H1 (cell line): ENCODE measurements at regions not wholly inside any gene's neighbourhood (a gene's known extent, or its start where the extent isn't known, plus 50 kb on each side); places are given as distances from the start of the nearest gene placed in this dataset.

Experiments used
- CTCF ChIA-PET: fragments of 300-600 bp; sonication (Branson Sonifier 250); formaldehyde crosslinking; loops from one replicate; lab custom pipeline; 2021; ENCODE audit not compliant: partially characterized antibody; lab: Charles Lee
- POLR2A ChIA-PET: fragments of 300-600 bp; sonication (Branson Sonifier 250); formaldehyde crosslinking; loops from one replicate; lab custom pipeline; 2021; ENCODE audit warnings: inconsistent platforms; ENCODE audit not compliant: partially characterized antibody; lab: Charles Lee
- DNase-seq, 2 experiments: peaks; one replicate each; pipeline versions ENCODE4 v3.0.0 to v3.0.0-alpha.2; 2010 to 2022; ENCODE audit warnings: low spot score in 2 of 2, low read depth in 1 of 2, mixed read lengths in 1 of 2
- FAIRE-seq: peaks from 2 replicates; lab custom pipeline; 2011; peaks lifted over from hg19 to GRCh38; lab: Jason Lieb, UNC
- H2AFZ ChIP-seq: 2 replicates; pipeline ENCODE4 v1.8.1; 2012; ENCODE audit warnings: low read length, inconsistent platforms
- H2AK5ac ChIP-seq: 2 replicates; pipeline ENCODE4 v1.6.1; 2013; ENCODE audit warnings: low read depth, low read length
- H2BK120ac ChIP-seq: replicated peaks from 2 replicates; pipeline ENCODE3; 2013; ENCODE audit warnings: low read depth, low read length, inconsistent platforms
- H2BK12ac ChIP-seq: 2 replicates; pipeline ENCODE4 v1.6.1; 2013; ENCODE audit warnings: low read depth, low read length
- H2BK15ac ChIP-seq: 2 replicates; pipeline ENCODE4 v1.6.1; 2013; ENCODE audit warnings: low read length
- H2BK20ac ChIP-seq: 2 replicates; pipeline ENCODE4 v1.6.1; 2013; ENCODE audit warnings: low read length
- H2BK5ac ChIP-seq: 2 replicates; pipeline ENCODE4 v1.6.1; 2013; ENCODE audit warnings: low read depth, low read length
- H3K14ac ChIP-seq: 2 replicates; pipeline ENCODE4 v1.6.1; 2013; ENCODE audit warnings: inconsistent platforms; ENCODE audit not compliant: insufficient read length
- H3K18ac ChIP-seq: 2 replicates; pipeline ENCODE4 v1.6.1; 2013; ENCODE audit warnings: low read length; ENCODE audit errors: extremely low read depth
- H3K23ac ChIP-seq: 2 replicates; pipeline ENCODE4 v1.6.1; 2013; ENCODE audit warnings: inconsistent platforms; ENCODE audit not compliant: insufficient read length
- H3K23me2 ChIP-seq: 2 replicates; pipeline ENCODE4 v1.6.1; 2013; ENCODE audit warnings: low read depth, low read length
- H3K27ac ChIP-seq: 2 replicates; pipeline ENCODE4 v1.6.1; 2011; ENCODE audit warnings: low read depth, low read length, inconsistent platforms
- H3K27me3 ChIP-seq, 4 experiments: replicated peaks in 1 of 4; 1 replicate in 1 of 4; 2 replicates in 3 of 4; pipeline versions ENCODE4 v1.6.1 to v1.8.1; 2011 to 2013; ENCODE audit warnings: low read length in 3 of 4, mild to moderate bottlenecking in 3 of 4, inconsistent platforms in 2 of 4, mixed read lengths in 2 of 4, moderate library complexity in 1 of 4; ENCODE audit not compliant: control insufficient read depth in 3 of 4, insufficient read depth in 3 of 4; ENCODE audit errors: extremely low read depth in 1 of 4
- H3K36me3 ChIP-seq, 4 experiments: 2 replicates each; pipeline versions ENCODE4 v1.6.1 to v1.8.1; 2011 to 2013; ENCODE audit warnings: mild to moderate bottlenecking in 4 of 4, low read length in 3 of 4, moderate library complexity in 2 of 4, control low read depth in 1 of 4, inconsistent platforms in 1 of 4; ENCODE audit not compliant: insufficient read depth in 4 of 4, control insufficient read depth in 2 of 4
- H3K4ac ChIP-seq: replicated peaks from 2 replicates; pipeline ENCODE3; 2013; ENCODE audit warnings: low read length, low read depth, mixed read lengths, inconsistent platforms; ENCODE audit not compliant: insufficient read length
- H3K4me1 ChIP-seq, 4 experiments: replicated peaks in 1 of 4; 1 replicate in 1 of 4; 2 replicates in 3 of 4; pipeline versions ENCODE4 v1.6.1 to v1.8.1; 2011 to 2013; ENCODE audit warnings: low read length in 3 of 4, inconsistent platforms in 2 of 4, mixed read lengths in 1 of 4; ENCODE audit not compliant: insufficient read depth in 4 of 4, control insufficient read depth in 3 of 4
- H3K4me2 ChIP-seq, 2 experiments: 2 replicates each; pipeline versions ENCODE4 v1.6.1 to v1.8.1; 2011 to 2013; ENCODE audit warnings: low read depth in 2 of 2, low read length in 2 of 2, control low read depth in 1 of 2, inconsistent platforms in 1 of 2, mild to moderate bottlenecking in 1 of 2; ENCODE audit not compliant: insufficient read depth in 1 of 2
- H3K4me3 ChIP-seq, 4 experiments: fragments of 200-600, 300-600 bp in 1 of 4; sonication (generic), shearing (Covaris generic), sonication (Bioruptor Twin) in 1 of 4; 2 replicates each; pipeline versions ENCODE4 v1.5.1 to v1.8.1; 2011 to 2016; ENCODE audit warnings: low read length in 4 of 4, low read depth in 3 of 4, control low read depth in 2 of 4, inconsistent platforms in 2 of 4, mild to moderate bottlenecking in 2 of 4, mixed read lengths in 1 of 4, moderate library complexity in 1 of 4; ENCODE audit not compliant: insufficient read depth in 2 of 4; ENCODE audit errors: extremely low read depth in 1 of 4
- H3K56ac ChIP-seq: replicated peaks from 2 replicates; pipeline ENCODE3; 2013; ENCODE audit warnings: low read depth, mild to moderate bottlenecking, mixed read lengths, low read length, inconsistent platforms; ENCODE audit not compliant: insufficient read length
- H3K79me1 ChIP-seq: 2 replicates; pipeline ENCODE4 v1.6.1; 2013; ENCODE audit warnings: low read depth, low read length, control low read depth
- H3K79me2 ChIP-seq, 2 experiments: 2 replicates each; pipeline versions ENCODE4 v1.6.1 to v1.8.1; 2012 to 2013; ENCODE audit warnings: low read length in 2 of 2, mild to moderate bottlenecking in 2 of 2, inconsistent platforms in 1 of 2; ENCODE audit not compliant: insufficient read depth in 2 of 2, control insufficient read depth in 1 of 2
- H3K9ac ChIP-seq, 4 experiments: replicated peaks in 1 of 4; 1 replicate in 1 of 4; 2 replicates in 3 of 4; pipeline versions ENCODE4 v1.6.1 to v1.8.1; 2011 to 2013; ENCODE audit warnings: low read depth in 3 of 4, low read length in 3 of 4, control low read depth in 2 of 4, mild to moderate bottlenecking in 2 of 4, moderate library complexity in 2 of 4, inconsistent platforms in 1 of 4; ENCODE audit errors: extremely low read depth in 1 of 4
- H3K9me3 ChIP-seq, 2 experiments: 2 replicates each; pipeline versions ENCODE4 v1.6.1 to v1.8.1; 2012 to 2013; ENCODE audit warnings: mild to moderate bottlenecking in 2 of 2, moderate library complexity in 2 of 2, control low read depth in 1 of 2, inconsistent platforms in 1 of 2, low read depth in 1 of 2, low read length in 1 of 2, mixed read lengths in 1 of 2; ENCODE audit not compliant: insufficient read depth in 2 of 2
- H4K20me1 ChIP-seq, 2 experiments: replicated peaks in 1 of 2; 2 replicates each; pipeline versions ENCODE3 to v1.8.1; 2011 to 2013; ENCODE audit warnings: inconsistent platforms in 2 of 2, low read length in 2 of 2, mild to moderate bottlenecking in 1 of 2; ENCODE audit not compliant: insufficient read depth in 2 of 2, control insufficient read depth in 1 of 2
- H4K5ac ChIP-seq: 2 replicates; pipeline ENCODE4 v1.6.1; 2013; ENCODE audit warnings: low read length, low read depth, mixed read lengths, inconsistent platforms; ENCODE audit not compliant: insufficient read length
- H4K8ac ChIP-seq: 2 replicates; pipeline ENCODE4 v1.8.0; 2013; ENCODE audit warnings: mild to moderate bottlenecking, moderate library complexity, low read length, inconsistent platforms; ENCODE audit not compliant: insufficient read depth; ENCODE audit errors: extremely low read depth
- H4K91ac ChIP-seq: replicated peaks from 2 replicates; pipeline ENCODE3; 2013; ENCODE audit warnings: low read length, mixed read lengths, inconsistent platforms; ENCODE audit not compliant: insufficient read length
- BCL11A ChIP-seq, 2 experiments: IDR thresholded peaks; one replicate each; pipeline ENCODE4 v1.6.1; 2011; ENCODE audit warnings: low read depth in 2 of 2, low read length in 2 of 2, mild to moderate bottlenecking in 2 of 2
- RAD21 ChIP-seq, 2 experiments: IDR thresholded peaks in 1 of 2; conservative IDR thresholded peaks in 1 of 2; 2 replicates each; pipeline ENCODE4 v1.6.1; 2011; ENCODE audit warnings: low read depth in 2 of 2, low read length in 2 of 2, improper control_type of control experiment in 1 of 2, inconsistent platforms in 1 of 2, mild to moderate bottlenecking in 1 of 2, moderate library complexity in 1 of 2
- WGBS, 2 experiments: shearing (Covaris generic) in 1 of 2; methylation state at CpG; one replicate each; pipeline versions ENCODE4 v1.1.6 to v1.1.7; 2013 to 2015; ENCODE audit warnings: low lambda C conversion rate in 2 of 2, mixed read lengths in 2 of 2, inconsistent platforms in 1 of 2, low coverage in 1 of 2, missing lambda C conversion rate in 1 of 2; ENCODE audit not compliant: insufficient replicate concordance in 2 of 2, insufficient coverage in 1 of 2, insufficient read length in 1 of 2; ENCODE audit errors: extremely low coverage in 1 of 2, missing lambda C conversion rate in 1 of 2; 5-methylcytosine and 5-hydroxymethylcytosine counted together

DNA sequence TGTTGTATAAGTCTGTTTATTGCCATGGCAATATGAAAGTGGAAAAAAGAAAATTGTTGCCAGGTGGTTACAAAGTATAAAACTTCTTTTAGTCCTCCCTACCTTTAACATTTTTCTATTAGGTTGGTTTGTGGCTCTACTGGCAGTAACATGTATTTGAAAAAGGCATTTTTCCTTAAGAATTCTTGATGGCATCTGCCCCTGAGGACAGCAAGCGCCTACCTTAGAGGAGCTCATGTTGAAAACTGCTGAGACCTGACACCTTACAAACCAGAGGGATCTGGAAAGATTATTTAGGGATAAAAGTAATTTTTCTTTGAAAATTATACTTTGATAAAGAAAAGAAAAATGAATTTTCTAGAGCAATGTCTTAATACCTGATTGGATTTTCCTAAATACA, 208.1 kb downstream of the CAVIN4 start:
- H3K27me3 ChIP-seq = no peaks in the 10 kb centered on the region
- FAIRE-seq (no peak), DNase-seq (no peak)
- ChIA-PET CTCF (no interaction called here), POLR2A (no interaction called here)
- H2BK15ac ChIP-seq = no peak overlapping the region
- no peaks in the 10 kb centered on the region for H3K9me3 ChIP-seq
- H2AFZ ChIP-seq = no peak overlapping the region
- H2BK5ac ChIP-seq = no peak overlapping the region
- H3K79me2 ChIP-seq = no peaks in the 10 kb centered on the region
- no peak overlapping the region for H3K4ac ChIP-seq
- H2AK5ac ChIP-seq = no peak overlapping the region
- H2BK12ac ChIP-seq = no peak overlapping the region
- no peaks in the 10 kb centered on the region for H3K79me1 ChIP-seq
- no peak overlapping the region for H3K4me3 ChIP-seq
- no peak overlapping the region for H3K9ac ChIP-seq
- no peaks in the 10 kb centered on the region for H3K4me1 ChIP-seq
- no peak overlapping the region for H4K91ac ChIP-seq
- H3K56ac ChIP-seq = no peak overlapping the region
- WGBS, 2 experiments = 89% methylated on average over 1 of the region's 1 CpG; no CpG with 5 or more reads in 1 of the 2 experiments
- no peaks in the 10 kb centered on the region for H3K36me3 ChIP-seq
- no peak overlapping the region for H2BK120ac ChIP-seq
- H3K27ac ChIP-seq = no peak overlapping the region
- H3K4me2 ChIP-seq = no peak overlapping the region
- no peak overlapping the region for H3K14ac ChIP-seq
- no peak overlapping the region for H4K8ac ChIP-seq
- no peak overlapping the region for H3K18ac ChIP-seq
- TF ChIP-seq BCL11A (IDR thresholded peaks at IDR 0.05; ENCODE audit: low read depth in 2 of 2, low read length in 2 of 2) = no peak
- no peak for TF ChIP-seq RAD21 (IDR thresholded peaks at IDR 0.05 in 1 of 2, conservative IDR thresholded peaks at IDR 0.05 in 1 of 2; ENCODE audit: low read depth in 2 of 2, low read length in 2 of 2)
- H4K5ac ChIP-seq = no peak overlapping the region
- H2BK20ac ChIP-seq = no peak overlapping the region
- H4K20me1 ChIP-seq = no peaks in the 10 kb centered on the region
- no peak overlapping the region for H3K23ac ChIP-seq
- no peaks in the 10 kb centered on the region for H3K23me2 ChIP-seq
